HCT116 (cell line): ENCODE measurements at regions not wholly inside any gene's neighbourhood (a gene's known extent, or its start where the extent isn't known, plus 50 kb on each side); places are given as distances from the start of the nearest gene placed in this dataset.

Experiments used
- ATAC-seq: fragments of 200-7000 bp; cut with Tn5 transposase; 2 replicates; pipeline ENCODE4 v1.9.1; 2020; ENCODE audit warnings: mild to moderate bottlenecking, moderate library complexity
- BruUV-seq: library from RNA; stranded (reverse); fragments of 400-500 nt; replicated peaks from 2 replicates; lab custom pipeline; 2021; lab: Mats Ljungman, UMichigan
- CTCF ChIA-PET: fragments of 300-600 bp; sonication (Branson Sonifier 250); formaldehyde crosslinking; loops from one replicate; lab custom pipeline; 2021; ENCODE audit warnings: antibody characterized with exemption; lab: Charles Lee
- POLR2A ChIA-PET: fragments of 300-600, 350-600 bp; sonication (Branson Sonifier 250); formaldehyde crosslinking; loops from one replicate; lab custom pipeline; 2021; ENCODE audit warnings: antibody characterized with exemption; lab: Charles Lee
- RAD21 ChIA-PET, 2 experiments: fragments of 300-600 bp; sonication (Branson Sonifier 250); formaldehyde crosslinking; loops; one replicate each; lab custom pipeline; 2023; ENCODE audit warnings: low total read pairs in 2 of 2; ENCODE audit not compliant: uncharacterized antibody in 2 of 2, unreplicated experiment in 2 of 2, low non-redundant PET in 1 of 2; lab: Charles Lee
- DNase-seq: peaks from one replicate; pipeline ENCODE4 v3.0.0-alpha.2; 2010; ENCODE audit warnings: low read depth, low spot score
- H2AFZ ChIP-seq: fragments of 200-600 bp; shearing (Covaris generic), sonication (generic); 2 replicates; pipeline ENCODE4 v1.6.1; 2017; ENCODE audit warnings: low read depth, mixed run types, mixed read lengths, antibody characterized with exemption, low read length; ENCODE audit not compliant: poor library complexity, severe bottlenecking
- H3K27ac ChIP-seq: 2 replicates; pipeline ENCODE4 v1.5.1; 2012; ENCODE audit warnings: low read depth, low read length
- H3K27me3 ChIP-seq: fragments of 200-600 bp; sonication (generic); 2 replicates; pipeline ENCODE4 v1.6.1; 2016; ENCODE audit warnings: mixed run types, low read length, mixed read lengths; ENCODE audit not compliant: insufficient read depth
- H3K36me3 ChIP-seq, 2 experiments: fragments of 200-500 bp in 1 of 2; fragments of 200-600 bp in 1 of 2; sonication (Bioruptor generic) in 1 of 2; sonication (generic) in 1 of 2; 2 replicates each; pipeline versions ENCODE4 v1.5.1 to v1.6.1; 2014 to 2016; ENCODE audit warnings: low read length in 2 of 2, inconsistent platforms in 1 of 2, mixed read lengths in 1 of 2, mixed run types in 1 of 2; ENCODE audit not compliant: insufficient read depth in 2 of 2, control insufficient read depth in 1 of 2
- H3K4me1 ChIP-seq, 2 experiments: fragments of 200-600 bp in 1 of 2; sonication (generic) in 1 of 2; 2 replicates each; pipeline versions ENCODE4 v1.5.1 to v1.6.1; 2012 to 2017; ENCODE audit warnings: low read length in 2 of 2, inconsistent platforms in 1 of 2, mild to moderate bottlenecking in 1 of 2, mixed read lengths in 1 of 2, mixed run types in 1 of 2, moderate library complexity in 1 of 2; ENCODE audit not compliant: insufficient read depth in 2 of 2, control insufficient read depth in 1 of 2
- H3K4me2 ChIP-seq: fragments of 200-600 bp; sonication (generic); 2 replicates; pipeline ENCODE4 v1.6.1; 2017; ENCODE audit warnings: mixed run types, low read length, mixed read lengths
- H3K4me3 ChIP-seq, 2 experiments: fragments of 200-600 bp in 1 of 2; sonication (generic) in 1 of 2; replicated peaks in 1 of 2; 2 replicates each; pipeline ENCODE4 v1.5.1; 2011 to 2016; ENCODE audit warnings: low read length in 2 of 2, control low read depth in 1 of 2, low read depth in 1 of 2, mild to moderate bottlenecking in 1 of 2, mixed read lengths in 1 of 2, mixed run types in 1 of 2
- H3K79me2 ChIP-seq: fragments of 200-600 bp; sonication (generic); 2 replicates; pipeline ENCODE4 v1.6.1; 2017; ENCODE audit warnings: mild to moderate bottlenecking, mixed run types, low read length, moderate library complexity, mixed read lengths; ENCODE audit not compliant: insufficient read depth
- H3K9ac ChIP-seq: fragments of 200-600 bp; sonication (generic); 2 replicates; pipeline ENCODE4 v1.6.1; 2016; ENCODE audit warnings: low read length, mixed read lengths
- H3K9me2 ChIP-seq: fragments of 200-600 bp; sonication (generic), shearing (Covaris generic); 2 replicates; pipeline ENCODE4 v1.6.1; 2017; ENCODE audit warnings: mixed run types, mild to moderate bottlenecking, moderate library complexity; ENCODE audit not compliant: insufficient read depth
- H3K9me3 ChIP-seq, 2 experiments: fragments of 200-500 bp in 1 of 2; fragments of 200-600 bp in 1 of 2; sonication (Bioruptor generic) in 1 of 2; sonication (generic) in 1 of 2; 2 replicates each; pipeline ENCODE4 v1.6.1; 2014 to 2017; ENCODE audit warnings: low read length in 2 of 2, mixed read lengths in 2 of 2, inconsistent platforms in 1 of 2, low read depth in 1 of 2, mild to moderate bottlenecking in 1 of 2, mixed run types in 1 of 2, moderate library complexity in 1 of 2; ENCODE audit not compliant: control insufficient read depth in 1 of 2, insufficient read depth in 1 of 2
- H4K20me1 ChIP-seq: fragments of 200-600 bp; sonication (generic), shearing (Covaris generic); 2 replicates; pipeline ENCODE4 v1.6.1; 2017; ENCODE audit warnings: mixed run types, mild to moderate bottlenecking, moderate library complexity; ENCODE audit not compliant: insufficient read depth
- ATF3 ChIP-seq: IDR thresholded peaks from 2 replicates; pipeline ENCODE4 v1.6.1; 2012
- CBX3 ChIP-seq: IDR thresholded peaks from 2 replicates; pipeline ENCODE4 v1.6.1; 2012; ENCODE audit warnings: low read depth
- EGR1 ChIP-seq: IDR thresholded peaks from 2 replicates; pipeline ENCODE4 v1.6.1; 2012; ENCODE audit warnings: low read depth
- ELF1 ChIP-seq: IDR thresholded peaks from 2 replicates; pipeline ENCODE4 v1.6.1; 2012; ENCODE audit warnings: low read depth, borderline replicate concordance
- EZH2 ChIP-seq: fragments of 200-600 bp; sonication (generic); IDR thresholded peaks from 2 replicates; pipeline ENCODE4 v1.6.1; 2017; ENCODE audit warnings: antibody characterized with exemption, mixed run types
- EZH2phosphoT487 ChIP-seq: fragments of 200-600 bp; IDR thresholded peaks from 2 replicates; pipeline ENCODE4 v1.6.1; 2018; ENCODE audit warnings: antibody characterized with exemption, borderline replicate concordance
- FOSL1 ChIP-seq: IDR thresholded peaks from 2 replicates; pipeline ENCODE4 v1.6.1; 2012; ENCODE audit warnings: low read depth
- JUND ChIP-seq: IDR thresholded peaks from 2 replicates; pipeline ENCODE4 v1.6.1; 2012
- MAX ChIP-seq: IDR thresholded peaks from 2 replicates; pipeline ENCODE4 v1.6.1; 2012
- POLR2AphosphoS5 ChIP-seq: IDR thresholded peaks from 2 replicates; pipeline ENCODE4 v1.6.1; 2011; ENCODE audit warnings: mild to moderate bottlenecking, low read depth, low read length, moderate library complexity
- SP1 ChIP-seq: IDR thresholded peaks from 2 replicates; pipeline ENCODE4 v1.6.1; 2012; ENCODE audit warnings: low read depth
- SRF ChIP-seq: IDR thresholded peaks from 2 replicates; pipeline ENCODE4 v1.6.1; 2012; ENCODE audit warnings: low read depth
- TCF7L2 ChIP-seq: IDR thresholded peaks from 2 replicates; pipeline ENCODE4 v1.7.0; 2011; ENCODE audit warnings: borderline replicate concordance, inconsistent platforms; ENCODE audit not compliant: insufficient read depth, insufficient read length; ENCODE audit errors: extremely low read depth
- YY1 ChIP-seq: IDR thresholded peaks from 2 replicates; pipeline ENCODE4 v1.6.1; 2011; ENCODE audit warnings: low read length, low read depth, moderate library complexity, mild to moderate bottlenecking; ENCODE audit not compliant: insufficient replicate concordance; ENCODE audit errors: extremely low read depth
- ZFX ChIP-seq: fragments of 450-650 bp; IDR thresholded peaks from 2 replicates; pipeline ENCODE4 v1.6.1; 2017
- ZNF274 ChIP-seq: fragments of 200-500 bp; sonication (Bioruptor generic); IDR thresholded peaks from 2 replicates; pipeline ENCODE4 v1.6.1; 2014; ENCODE audit warnings: mild to moderate bottlenecking, low read depth, low read length, inconsistent platforms
- intact Hi-C: fragments of 100-400 bp; cut with micrococcal nuclease; formaldehyde crosslinking; loops from 2 replicates; pipeline ENCODE4 v1.10.0; 2022
- TF ChIP-seq, protein P1 (sequence below): IDR thresholded peaks from 2 replicates; pipeline ENCODE4 v1.6.1; 2011; ENCODE audit warnings: mild to moderate bottlenecking, low read length, moderate library complexity; ENCODE audit not compliant: insufficient replicate concordance; ENCODE audit errors: extremely low read depth

- TF ChIP-seq ZFX = no peak
- TF ChIP-seq MAX = no peak
- no peak for TF ChIP-seq POLR2AphosphoS5
- TF ChIP-seq EZH2 = no peak
- TF ChIP-seq TCF7L2 = no peak
- TF ChIP-seq ELF1 = no peak
- TF ChIP-seq SP1 = no peak
- no peak for TF ChIP-seq CBX3
- no peak for TF ChIP-seq EZH2phosphoT487
- TF ChIP-seq SRF = no peak
- no peak for TF ChIP-seq JUND
- TF ChIP-seq ZNF274 = no peak
- no peak for TF ChIP-seq YY1
Measured at GRCh38 chr5:3809455-3809854, 213.8 kb downstream of the IRX1 start (continued).

GRCh38 chr5:3811116-3811515, 215.5 kb downstream of the IRX1 start:
- intact Hi-C loops = no loop called here
- H3K9ac ChIP-seq = no peak overlapping the region
- H4K20me1 ChIP-seq = no peaks in the 10 kb centered on the region
- H3K9me3 ChIP-seq = peaks cover 6 to 39% of the 10 kb centered on the region in 2 experiments; a peak in 2 of 4 replicates
- DNase-seq = no peak
- no peaks in the 10 kb centered on the region for H3K4me1 ChIP-seq
- H3K4me3 ChIP-seq = no peak overlapping the region
- no peak overlapping the region for H3K27ac ChIP-seq
- H2AFZ ChIP-seq = no peak overlapping the region
- H3K27me3 ChIP-seq = no peaks in the 10 kb centered on the region
- no peaks in the 10 kb centered on the region for H3K36me3 ChIP-seq
- ATAC-seq = no peak
- RAD21 ChIA-PET = no interaction called here
- BruUV-seq = no TSS peak
- no peak for TF ChIP-seq EZH2phosphoT487
- TF ChIP-seq EGR1 = no peak
- no peak for TF ChIP-seq SP1
- TF ChIP-seq, protein P1, sequence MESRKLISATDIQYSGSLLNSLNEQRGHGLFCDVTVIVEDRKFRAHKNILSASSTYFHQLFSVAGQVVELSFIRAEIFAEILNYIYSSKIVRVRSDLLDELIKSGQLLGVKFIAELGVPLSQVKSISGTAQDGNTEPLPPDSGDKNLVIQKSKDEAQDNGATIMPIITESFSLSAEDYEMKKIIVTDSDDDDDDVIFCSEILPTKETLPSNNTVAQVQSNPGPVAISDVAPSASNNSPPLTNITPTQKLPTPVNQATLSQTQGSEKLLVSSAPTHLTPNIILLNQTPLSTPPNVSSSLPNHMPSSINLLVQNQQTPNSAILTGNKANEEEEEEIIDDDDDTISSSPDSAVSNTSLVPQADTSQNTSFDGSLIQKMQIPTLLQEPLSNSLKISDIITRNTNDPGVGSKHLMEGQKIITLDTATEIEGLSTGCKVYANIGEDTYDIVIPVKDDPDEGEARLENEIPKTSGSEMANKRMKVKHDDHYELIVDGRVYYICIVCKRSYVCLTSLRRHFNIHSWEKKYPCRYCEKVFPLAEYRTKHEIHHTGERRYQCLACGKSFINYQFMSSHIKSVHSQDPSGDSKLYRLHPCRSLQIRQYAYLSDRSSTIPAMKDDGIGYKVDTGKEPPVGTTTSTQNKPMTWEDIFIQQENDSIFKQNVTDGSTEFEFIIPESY = no peak
- no peak for TF ChIP-seq ELF1
- no peak for TF ChIP-seq ATF3
- no peak for TF ChIP-seq ZFX
- no peak for TF ChIP-seq FOSL1
- H3K4me2 ChIP-seq = no peak overlapping the region
- POLR2A ChIA-PET = no interaction called here
- no peaks in the 10 kb centered on the region for H3K79me2 ChIP-seq
- no peaks in the 10 kb centered on the region for H3K9me2 ChIP-seq
- CTCF ChIA-PET = no interaction called here
